SIG-M5 (cell line): ENCODE measurements at regions not wholly inside any gene's neighbourhood (a gene's known extent, or its start where the extent isn't known, plus 50 kb on each side); places are given as distances from the start of the nearest gene placed in this dataset.

Experiments used
- DNase-seq: peaks from one replicate; lab custom pipeline; 2025; lab: John Stamatoyannopoulos, UW

DNA sequence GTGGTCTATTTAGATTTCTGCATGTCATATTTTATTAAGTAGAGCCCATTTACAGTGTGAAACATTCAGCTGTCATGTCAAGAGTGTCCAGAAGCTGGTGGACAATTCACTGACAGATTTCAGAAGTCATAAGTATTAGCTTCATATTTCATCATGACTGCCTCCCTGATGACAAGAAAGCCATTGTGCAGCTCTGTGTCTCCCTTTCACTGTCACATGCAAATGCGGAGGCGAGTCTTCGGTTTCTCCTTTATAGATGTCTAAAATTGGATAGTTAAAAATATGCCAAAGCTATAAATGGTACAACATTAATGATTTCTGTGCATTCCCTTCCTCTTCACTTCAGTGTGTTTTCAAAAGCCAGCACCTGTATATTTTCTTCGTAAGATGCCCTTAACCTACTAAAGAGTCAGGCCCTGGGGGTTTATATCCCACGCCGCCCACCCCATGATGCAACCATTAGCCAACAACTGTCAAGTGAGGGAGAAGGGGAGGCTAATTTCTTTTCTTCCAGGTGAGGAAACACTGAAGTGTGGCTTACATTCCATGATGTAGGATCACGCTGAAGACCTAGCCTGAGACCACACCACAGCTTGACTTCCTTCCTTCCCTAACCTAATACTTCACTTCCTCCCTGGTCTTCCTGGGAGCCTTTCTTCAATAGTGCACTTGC is 99.6 kb upstream of the DDX18 start:
- no peak for DNase-seq

DNA sequence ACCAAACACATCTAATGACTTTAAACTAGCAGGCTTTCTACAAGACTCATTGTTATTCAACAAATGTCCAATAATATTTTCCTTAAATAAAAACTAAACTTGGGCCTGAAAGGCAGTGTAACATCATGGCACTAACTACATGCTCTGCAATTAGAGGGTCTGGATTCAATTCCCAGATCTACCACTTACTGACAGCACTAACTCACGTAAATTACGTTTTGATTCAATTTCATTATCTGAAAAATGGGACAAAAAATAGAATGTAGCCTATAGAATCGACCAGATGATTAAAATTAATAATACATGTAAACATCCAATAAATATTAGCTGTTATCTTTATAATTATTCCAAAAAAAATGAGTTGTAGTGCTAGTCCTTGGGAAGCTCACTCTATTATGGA is 98.0 kb upstream of the DDX18 start:
- DNase-seq = no peak

DNA sequence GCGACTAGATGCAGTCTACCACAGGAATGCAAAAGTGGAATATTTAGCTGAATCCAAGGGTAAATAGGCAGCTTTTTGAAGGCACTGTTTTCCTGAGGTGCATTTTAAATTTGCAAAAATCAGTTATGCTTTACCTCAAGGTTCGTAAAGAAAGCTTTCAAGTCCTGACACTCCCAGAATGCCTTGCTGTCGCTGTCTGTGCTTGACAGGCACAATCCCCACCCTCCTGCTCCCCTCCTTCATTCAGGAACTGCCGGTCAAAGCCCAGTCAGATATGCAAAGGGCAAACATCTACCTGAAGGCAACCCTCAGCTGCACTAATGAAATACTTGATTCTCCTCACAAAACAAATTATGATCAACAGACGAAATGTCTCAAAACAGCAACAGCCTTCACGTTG is 97.4 kb upstream of the DDX18 start:
- DNase-seq = no peak

DNA sequence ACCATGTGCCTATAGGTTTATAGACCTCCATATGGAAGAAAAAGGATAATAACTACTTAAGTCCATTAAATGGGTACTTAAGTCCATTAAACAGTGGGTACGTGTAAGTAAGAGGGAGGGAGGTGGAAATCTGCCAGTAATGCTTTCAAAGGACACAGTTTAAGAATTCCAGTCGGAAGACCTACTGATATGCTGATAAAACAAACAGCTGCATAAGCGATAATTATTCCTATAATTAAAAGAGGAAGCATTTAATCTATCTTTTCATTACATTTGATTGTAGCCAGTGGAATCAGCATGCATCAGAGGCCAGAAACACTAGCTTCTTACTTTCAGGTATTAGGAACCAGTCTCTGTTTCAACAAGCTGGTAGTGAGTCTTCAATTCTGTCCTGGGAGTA is 96.4 kb upstream of the DDX18 start:
- no peak for DNase-seq

DNA sequence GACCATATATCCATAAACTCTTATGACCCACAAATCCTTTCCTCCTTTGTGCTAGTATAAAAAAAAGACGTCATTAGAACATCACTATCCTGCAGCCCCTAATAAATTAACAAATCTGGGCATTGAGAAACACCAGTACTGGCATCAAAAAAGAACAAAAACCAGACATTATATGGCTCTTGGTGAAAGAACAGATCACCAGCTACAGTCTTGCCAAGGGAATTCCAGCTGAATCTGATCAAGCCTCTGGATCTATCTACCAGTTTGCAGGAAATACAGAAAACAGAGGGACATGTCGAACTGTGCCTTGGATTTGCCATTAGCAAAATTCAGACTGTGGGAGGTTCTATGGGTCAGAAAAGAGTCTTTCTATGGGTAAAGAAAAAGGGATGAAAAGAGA is 93.7 kb upstream of the DDX18 start:
- no peak for DNase-seq

DNA sequence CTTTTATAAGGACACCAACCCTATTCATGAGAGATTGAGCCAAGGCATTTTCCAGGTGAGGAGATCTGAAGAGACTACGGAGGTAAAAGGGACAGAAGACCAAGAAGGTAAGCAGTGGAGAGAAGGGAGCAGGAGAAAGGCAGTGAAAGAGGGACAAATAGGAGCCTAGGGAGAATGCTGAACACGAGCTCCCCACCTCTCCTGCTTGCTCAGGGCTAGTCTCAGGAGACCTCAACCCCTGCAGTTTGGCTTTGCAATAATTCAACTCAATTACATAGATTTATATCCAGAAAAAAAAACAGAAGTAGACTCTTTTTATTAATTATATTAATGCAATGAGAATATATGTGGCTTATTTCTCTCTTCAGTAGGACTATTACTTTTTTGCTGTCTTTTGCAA is 91.0 kb upstream of the DDX18 start:
- no peak for DNase-seq

DNA sequence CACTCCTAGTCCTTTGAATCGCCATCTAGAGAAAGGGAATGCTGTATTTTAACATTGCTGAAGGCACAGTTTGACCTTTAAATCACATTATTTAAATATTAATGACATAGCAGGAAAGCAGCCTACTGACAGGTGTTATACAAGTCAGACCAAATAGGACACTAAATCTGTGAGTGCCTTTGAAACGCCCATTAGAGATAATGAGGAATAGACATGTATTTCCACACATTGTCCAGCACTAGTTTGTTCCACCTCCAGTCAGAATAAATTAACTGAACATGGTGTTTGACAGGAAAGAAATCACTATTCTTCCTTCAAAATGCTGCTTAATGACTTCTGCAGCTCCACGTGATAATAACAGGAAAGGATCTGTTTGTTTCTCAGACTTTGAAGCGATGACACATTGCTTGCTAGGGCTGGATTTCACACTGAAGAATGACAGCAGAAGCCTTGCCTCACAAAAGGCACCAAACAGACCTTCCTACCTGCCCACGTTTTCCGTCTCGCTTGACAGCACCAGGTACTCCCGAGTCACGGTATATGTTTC is 90.5 kb upstream of the DDX18 start:
- no peak for DNase-seq

DNA sequence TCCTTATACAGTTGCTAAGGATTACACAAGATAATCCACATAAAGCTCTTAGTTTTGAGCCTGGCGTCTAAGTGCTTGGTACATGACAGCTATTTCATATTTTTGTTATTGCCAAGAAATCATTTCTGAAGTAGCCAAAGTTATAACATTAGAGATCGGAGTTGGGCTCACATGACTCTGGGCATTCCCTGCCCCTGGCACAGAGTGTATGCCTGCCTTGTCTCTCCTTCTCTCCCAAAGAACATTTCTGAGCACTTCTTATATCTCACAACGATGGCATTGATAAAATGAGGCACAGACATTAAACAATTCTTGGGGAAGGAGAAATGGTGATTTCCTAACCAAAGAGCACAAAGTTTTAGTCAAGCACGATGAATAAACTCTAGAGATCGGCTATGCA is 87.7 kb upstream of the DDX18 start:
- DNase-seq = no peak

DNA sequence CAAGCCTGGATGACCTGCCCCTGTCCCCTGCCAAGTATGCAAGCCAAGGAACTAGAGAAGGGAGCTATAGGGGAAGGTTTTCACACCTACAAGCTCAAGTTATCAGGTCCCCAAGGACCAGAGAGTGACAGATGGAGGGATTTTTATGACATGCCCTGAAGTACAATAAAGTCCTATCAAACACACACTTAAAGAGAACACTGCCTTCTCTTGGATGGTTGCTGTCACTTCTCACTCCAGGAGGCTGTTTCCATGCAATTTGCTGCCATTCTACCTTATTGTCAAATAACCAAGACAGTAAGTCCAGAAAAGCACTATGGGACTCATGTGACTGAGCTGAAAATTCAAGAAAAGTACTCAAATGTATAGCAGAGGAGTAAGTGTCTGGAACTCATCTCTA is 76.6 kb upstream of the DDX18 start:
- no peak for DNase-seq

DNA sequence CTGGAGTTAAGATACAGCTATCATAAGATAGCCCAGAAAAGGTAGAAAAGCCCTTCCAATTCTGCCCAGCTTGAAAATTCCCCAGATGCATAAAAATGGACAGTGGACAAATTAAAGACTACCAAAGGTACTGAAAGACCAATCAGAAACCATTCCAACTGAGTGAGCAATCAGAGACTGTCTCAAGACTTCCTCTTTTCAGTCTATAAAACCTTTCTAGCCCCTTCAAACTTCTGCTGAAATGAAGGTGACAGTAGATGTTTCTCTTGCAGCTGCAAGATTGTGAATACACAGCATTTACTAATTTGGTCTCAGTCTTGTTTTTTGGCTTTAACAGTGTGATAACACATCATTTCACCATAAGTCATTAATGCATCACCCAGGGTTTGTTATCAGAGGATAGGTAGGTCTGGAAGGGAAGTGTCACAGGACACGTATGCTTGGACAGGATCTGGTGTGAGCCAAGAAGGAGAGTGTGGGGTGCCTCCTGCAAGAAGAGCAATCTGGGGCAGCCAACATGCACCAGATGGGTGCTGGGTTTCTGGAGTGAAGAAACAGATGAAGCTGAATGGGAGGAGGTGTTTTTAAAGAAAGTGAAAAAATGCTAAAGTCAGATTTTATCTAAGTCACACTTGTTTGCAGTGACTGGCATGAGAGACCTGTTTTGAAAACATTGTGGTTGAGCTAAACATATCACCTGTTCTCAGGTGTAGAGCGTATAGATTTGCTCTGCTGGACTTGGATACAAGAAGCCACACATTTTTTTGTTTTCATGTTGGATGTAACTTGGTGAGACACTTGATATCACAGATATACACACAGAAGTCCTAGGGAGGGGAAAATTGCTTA is 75.3 kb upstream of the DDX18 start:
- DNase-seq = no peak

DNA sequence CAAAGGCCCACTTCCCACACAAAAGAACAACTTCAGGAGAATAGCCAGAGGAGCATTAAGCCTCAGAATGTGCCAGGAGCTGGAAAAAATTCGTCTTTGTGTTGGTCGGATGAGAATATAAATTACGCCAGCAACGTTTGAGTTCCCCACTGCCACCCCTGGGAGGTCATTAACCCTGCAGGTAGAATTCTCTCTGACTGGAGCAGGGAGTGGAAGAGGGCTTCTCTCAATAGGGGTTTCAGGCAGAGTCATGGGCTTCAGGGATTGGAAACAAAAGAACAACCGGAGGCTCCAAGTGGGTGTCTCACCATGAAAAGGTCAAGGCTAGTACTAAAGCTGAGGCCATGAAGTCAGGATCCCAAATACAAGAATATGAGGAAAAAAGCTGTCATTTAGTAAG is 69.0 kb upstream of the DDX18 start:
- DNase-seq = no peak

DNA sequence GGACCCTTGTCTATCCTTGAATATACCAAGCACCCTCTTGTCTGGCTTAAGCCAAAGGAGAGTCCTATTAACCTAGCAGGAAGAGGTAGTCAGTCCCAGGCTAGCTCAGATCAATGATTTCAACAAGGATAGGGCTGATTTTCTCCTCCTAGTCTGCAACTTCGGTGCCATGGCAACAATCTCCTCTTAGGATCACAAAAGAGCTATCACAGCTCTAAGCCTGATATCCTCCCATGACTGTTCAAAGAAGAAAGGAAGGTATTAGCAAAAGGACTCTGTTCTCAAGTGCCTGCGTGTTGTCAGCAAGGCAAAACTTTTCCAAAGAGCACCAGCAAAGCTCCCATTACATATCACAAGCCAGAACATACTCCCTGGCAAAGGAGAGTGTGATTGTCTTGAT is 58.7 kb upstream of the DDX18 start:
- DNase-seq = no peak

DNA sequence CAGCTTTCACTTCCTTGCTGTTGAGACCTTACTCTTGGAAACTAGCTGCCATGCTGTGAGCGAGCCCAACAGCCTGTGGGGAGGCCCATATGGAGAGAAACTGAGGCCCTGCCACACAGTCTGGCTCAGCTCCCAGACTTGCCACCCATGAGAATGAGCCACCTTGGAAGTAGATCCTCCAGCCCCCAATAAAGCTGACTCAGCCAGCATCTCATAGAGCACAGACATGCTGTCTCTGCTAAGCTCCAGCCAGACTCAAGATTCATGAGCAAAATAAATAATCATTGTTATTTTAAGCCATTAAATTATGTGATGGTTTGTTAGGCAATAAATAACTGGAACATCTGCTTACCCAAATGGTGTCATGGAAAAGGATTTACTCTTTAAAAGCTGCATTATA is 53.6 kb upstream of the DDX18 start:
- no peak for DNase-seq

DNA sequence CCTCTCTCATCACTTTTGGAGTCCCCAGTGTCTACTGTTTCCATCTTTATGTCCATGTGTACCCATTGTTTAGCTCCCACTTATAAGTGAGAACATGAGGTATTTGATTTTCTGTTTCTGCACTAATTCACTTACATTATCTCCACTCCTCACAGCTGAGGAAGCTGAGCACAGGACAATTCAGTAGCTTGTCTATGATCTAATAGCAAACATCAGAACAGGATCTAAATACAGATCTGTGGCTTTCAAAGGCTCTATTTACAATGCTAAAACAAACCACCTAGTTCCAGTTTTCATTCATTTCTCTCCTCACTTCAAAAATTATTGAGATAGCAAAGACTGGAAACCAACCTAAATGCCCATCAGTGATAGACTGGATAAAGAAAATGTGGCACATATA is 52.0 kb upstream of the DDX18 start:
- no peak for DNase-seq

DNA sequence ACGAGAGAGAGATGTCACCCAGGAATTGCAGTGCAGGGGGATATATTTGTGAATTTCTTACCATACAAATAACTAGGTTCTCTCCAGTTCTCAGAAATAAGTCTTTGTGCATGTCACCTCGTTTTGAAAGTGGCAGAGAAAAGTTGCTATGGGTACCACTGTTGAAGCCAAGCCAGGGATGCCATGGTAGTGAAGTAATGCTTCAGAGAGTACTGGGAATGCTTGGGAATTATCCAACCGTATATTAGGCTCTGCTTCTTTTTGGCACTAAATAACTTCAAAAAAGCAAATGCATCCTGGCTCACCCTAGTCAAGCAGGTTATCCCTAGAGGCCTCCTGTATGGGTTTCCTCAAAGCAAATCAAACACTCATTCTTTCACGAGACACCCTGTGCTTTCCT is 50.7 kb upstream of the DDX18 start:
- no peak for DNase-seq
